GM18499 (cell line): ENCODE measurements at regions not wholly inside any gene's neighbourhood (a gene's known extent, or its start where the extent isn't known, plus 50 kb on each side); places are given as distances from the start of the nearest gene placed in this dataset.

Source experiments
- ATAC-seq: cut with Tn5 transposase; IDR thresholded peaks from one replicate; pipeline ENCODE4 v1.9.1; 2021; ENCODE audit warnings: moderate number of reproducible peaks; ENCODE audit not compliant: insufficient read depth, unreplicated experiment

DNA sequence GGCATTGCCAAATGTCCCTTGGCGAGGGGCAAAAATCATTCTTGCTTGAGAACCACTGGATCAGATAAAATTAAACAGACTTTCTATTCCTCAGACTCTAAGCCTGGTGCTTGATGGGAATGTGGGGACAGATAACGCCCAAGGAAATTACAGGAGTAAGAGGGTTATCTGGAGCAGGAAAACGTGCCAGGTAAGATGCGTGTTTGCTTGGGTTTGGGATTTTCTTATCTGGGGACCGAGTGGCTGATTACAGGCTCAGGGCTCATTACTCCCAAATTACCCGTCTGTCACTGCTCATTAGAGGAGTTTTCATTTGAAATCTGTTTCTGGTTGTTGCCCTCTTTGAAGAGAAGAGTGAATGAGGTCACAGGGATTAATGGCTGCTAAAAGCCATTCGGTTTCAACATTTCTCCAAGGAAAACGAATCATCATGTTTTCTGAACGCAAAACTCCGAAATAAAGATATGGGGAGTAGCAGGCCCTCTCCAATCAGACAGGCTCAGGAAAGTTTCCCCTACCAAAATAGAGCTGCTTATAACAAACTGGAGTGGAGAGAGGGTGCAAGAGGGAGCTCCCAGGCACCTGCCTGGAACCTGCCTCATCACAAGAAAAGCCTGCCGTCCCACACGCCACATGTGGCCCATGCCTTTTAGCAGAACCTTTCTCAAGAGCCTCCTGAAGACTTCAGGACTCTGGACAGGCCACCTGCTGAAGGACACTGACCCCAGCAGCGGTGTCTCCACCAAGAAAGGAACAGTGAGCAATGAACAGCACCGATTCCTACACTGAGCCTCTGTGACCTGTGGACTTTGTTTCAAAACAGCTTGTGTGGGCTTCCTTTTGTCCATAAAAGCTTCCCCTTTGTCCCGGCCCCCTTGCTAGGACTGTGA lies 136.4 kb downstream of the ICE1 start:
- no peak for ATAC-seq

DNA sequence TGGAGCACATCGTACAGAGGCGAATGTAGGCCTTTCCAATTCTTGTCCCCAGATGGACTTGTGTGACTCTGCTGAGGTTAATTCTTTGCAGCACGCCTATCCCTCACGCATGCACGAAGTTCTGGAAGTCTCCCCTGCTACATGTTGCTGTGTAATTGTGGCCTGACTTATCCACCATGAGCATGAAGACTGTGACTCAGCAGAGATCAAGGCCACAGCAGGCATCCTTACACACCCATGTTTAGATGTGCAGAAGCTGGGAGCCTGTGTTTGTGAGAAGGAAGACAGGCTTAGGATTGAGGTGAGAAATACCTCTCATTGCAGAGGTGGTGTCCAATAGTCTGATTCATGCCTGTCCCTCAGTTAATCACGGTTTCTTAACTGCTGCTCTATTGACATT lies 135.6 kb downstream of the ICE1 start:
- no peak for ATAC-seq

DNA sequence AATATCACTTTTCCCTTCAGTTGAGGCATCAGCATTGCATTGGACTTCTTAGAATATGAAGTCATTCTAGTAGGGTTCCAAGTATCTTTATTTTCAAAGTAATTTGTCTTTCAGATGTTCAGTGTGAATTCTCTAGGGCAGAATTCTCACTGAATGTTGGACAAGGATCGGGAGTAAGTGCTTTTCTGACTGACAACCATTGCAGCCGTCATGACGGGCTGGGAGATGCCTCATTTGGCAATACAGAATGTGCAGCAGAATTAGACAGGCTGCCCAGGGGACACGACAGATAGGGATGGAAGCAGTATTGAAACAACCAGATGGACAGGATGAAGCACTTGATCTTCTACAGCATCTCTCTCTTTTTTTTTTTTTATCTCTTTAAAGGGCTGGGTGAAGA lies 129.0 kb downstream of the ICE1 start:
- ATAC-seq, result no peak

DNA sequence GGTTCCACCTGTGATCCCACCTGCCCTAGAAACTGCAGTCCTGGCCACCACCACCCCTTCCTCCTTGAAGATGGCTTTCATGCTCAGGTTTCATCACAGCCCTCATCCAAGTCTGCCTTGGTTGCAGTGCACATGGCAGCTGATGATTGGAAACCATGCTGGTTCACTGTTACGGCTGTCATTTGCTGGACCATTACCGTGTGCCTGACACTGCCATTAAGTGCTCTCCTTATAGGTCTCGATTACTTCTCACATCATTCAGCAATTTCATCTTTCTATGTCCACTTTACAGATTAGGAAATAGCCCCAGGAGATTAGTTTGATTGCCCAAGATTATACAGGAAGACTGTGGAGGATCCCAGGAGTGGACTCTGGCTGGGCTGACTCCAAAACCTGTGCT lies 123.9 kb downstream of the ICE1 start:
- no peak for ATAC-seq

DNA sequence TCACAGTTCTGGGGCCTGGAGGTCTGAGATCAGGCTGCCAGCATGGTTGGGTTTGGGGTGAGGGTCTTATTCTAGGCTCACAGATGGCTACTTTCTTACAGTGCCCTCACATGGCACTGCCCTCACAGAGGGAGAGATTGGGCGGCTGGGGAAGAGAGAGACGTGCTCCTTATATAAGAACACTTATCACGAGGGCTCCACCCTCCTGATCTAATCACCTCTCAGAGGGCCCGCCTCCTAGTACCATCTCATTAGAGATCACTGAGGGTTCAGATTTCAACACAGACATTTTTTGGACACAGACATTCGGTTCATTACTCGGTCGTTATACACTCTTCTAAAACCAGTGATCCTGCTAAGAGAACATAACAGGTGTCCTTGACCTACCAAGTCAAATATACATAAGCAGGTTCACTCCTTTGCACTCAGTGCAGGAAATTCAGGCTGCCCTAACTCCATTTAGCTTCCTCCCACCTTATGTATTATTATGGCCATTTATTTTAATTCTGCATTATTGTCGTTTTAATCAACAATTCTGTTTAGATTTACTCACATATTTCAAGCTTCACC lies 121.7 kb downstream of the ICE1 start:
- ATAC-seq, result no peak

DNA sequence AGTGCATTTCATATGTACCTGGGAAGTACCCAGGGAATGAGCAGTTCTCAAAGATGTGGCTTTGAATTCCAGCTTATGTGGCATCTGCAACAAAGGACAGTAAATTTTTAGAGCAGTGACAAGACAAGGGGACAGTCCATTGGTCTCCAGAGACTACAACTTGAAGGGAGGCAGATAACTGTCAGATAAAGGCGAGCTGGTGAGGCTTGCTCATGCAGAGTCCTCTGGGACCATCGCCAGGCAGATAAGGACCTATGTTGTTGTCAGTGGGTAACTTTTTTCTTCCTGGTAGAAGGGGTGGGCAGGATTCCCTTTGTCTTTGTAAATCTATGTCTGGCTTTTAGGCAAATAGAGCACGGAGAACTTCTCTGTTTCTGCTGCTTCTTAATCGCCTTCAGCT lies 120.2 kb downstream of the ICE1 start:
- no peak for ATAC-seq

DNA sequence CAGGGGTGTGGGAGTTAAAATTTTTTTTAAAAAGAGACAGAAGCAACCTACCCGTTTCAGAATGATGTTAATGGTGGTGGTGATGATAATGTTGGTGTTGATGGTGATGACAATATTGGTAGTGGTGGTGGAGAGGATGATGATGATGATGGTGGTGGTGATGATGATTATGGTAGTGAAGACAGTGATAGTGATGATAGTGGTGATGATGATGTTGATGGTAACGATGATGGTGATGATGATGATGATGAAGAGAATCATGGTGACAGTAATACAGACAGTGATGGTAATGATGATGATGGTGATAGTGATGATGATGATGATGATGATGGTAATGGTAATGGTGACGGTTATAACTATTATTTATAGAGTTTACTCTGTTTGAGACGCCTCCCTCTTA lies 117.6 kb downstream of the ICE1 start:
- no peak for ATAC-seq
